ENCODE measurements at regions not wholly inside any gene's neighbourhood (a gene's known extent, or its start where the extent isn't known, plus 50 kb on each side); places are given as distances from the start of the nearest gene placed in this dataset.

DNA sequence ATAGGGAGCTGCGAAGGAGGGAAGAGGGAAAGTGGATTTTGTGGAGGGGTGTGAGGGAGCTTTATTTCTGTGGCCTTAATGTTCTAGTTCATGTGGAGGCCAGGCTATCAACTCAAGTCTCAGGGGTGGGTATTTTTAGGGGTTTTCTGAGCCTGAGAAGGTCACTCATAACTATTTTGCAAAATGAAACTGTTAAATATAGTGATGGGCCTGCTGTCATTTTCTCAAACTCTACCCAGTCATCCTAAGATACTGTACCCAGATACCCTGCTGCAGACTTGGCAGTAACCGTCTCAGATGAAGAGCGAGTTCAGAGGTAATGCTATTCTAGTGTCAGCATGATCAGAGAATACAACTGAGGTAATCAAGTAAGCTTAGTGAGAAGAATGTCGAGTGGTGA, 545.0 kb upstream of the TBL1XR1 start:
- Histone ChIP-seq H3K4me1 (ENCODE audit: control insufficient read depth in 1 of 2, insufficient read depth in 1 of 2, low read depth in 1 of 2, low read length in 1 of 2) (no peaks in the 10 kb centered on the region), H3K9me3 (no peaks in the 10 kb centered on the region), H3K36me3 (no peaks in the 10 kb centered on the region), H3K4me3 (ENCODE audit: low read depth in 1 of 2, low read length in 1 of 2) (no peak overlapping the region), H3K27ac (no peak overlapping the region), H3K27me3 (no peaks in the 10 kb centered on the region)
- TF ChIP-seq, protein P1, sequence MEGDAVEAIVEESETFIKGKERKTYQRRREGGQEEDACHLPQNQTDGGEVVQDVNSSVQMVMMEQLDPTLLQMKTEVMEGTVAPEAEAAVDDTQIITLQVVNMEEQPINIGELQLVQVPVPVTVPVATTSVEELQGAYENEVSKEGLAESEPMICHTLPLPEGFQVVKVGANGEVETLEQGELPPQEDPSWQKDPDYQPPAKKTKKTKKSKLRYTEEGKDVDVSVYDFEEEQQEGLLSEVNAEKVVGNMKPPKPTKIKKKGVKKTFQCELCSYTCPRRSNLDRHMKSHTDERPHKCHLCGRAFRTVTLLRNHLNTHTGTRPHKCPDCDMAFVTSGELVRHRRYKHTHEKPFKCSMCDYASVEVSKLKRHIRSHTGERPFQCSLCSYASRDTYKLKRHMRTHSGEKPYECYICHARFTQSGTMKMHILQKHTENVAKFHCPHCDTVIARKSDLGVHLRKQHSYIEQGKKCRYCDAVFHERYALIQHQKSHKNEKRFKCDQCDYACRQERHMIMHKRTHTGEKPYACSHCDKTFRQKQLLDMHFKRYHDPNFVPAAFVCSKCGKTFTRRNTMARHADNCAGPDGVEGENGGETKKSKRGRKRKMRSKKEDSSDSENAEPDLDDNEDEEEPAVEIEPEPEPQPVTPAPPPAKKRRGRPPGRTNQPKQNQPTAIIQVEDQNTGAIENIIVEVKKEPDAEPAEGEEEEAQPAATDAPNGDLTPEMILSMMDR (IDR thresholded peaks at IDR 0.05) = no peak

DNA sequence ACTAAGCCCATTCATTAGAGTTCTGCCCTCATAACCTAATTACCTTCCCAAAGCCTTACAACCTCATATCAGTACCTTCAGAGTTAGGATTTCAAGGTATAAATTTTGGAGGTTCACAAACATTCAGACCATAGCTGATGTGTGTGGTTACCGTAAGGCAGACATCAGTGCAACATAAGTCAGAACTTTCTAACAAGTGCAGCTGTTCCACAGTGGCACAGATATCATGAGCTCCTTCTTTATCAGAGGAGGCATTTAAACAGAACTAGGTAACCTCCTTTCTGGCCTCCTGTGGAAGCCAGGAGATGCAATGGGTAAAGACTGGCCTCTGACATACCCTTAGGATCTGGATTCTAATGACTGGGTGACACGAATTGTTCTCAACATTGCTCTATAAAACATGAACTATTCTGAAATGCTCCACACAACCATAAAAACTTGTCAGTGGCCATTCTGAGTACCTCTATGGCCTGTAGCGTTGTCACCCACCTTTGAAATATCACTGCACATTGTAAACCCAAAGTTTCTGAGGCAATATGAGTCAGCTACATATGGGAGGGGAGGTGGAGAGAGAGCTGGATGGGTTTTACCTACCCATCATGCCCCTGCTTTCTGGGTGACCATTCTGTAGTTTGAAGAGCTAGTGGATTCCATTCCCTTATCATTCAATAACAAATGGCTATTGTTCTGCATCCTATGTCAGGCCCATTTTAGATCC, 546.0 kb upstream of the TBL1XR1 start:
- no peak overlapping the region for H3K27ac ChIP-seq
- H3K27me3 ChIP-seq = no peaks in the 10 kb centered on the region
- no peaks in the 10 kb centered on the region for H3K4me1 ChIP-seq (ENCODE audit: control insufficient read depth in 1 of 2, insufficient read depth in 1 of 2, low read depth in 1 of 2, low read length in 1 of 2)
- H3K36me3 ChIP-seq = no peaks in the 10 kb centered on the region
- H3K4me3 ChIP-seq (ENCODE audit: low read depth in 1 of 2, low read length in 1 of 2) = no peak overlapping the region
- H3K9me3 ChIP-seq = no peaks in the 10 kb centered on the region
- TF ChIP-seq, protein P1 (IDR thresholded peaks at IDR 0.05) = no peak

DNA sequence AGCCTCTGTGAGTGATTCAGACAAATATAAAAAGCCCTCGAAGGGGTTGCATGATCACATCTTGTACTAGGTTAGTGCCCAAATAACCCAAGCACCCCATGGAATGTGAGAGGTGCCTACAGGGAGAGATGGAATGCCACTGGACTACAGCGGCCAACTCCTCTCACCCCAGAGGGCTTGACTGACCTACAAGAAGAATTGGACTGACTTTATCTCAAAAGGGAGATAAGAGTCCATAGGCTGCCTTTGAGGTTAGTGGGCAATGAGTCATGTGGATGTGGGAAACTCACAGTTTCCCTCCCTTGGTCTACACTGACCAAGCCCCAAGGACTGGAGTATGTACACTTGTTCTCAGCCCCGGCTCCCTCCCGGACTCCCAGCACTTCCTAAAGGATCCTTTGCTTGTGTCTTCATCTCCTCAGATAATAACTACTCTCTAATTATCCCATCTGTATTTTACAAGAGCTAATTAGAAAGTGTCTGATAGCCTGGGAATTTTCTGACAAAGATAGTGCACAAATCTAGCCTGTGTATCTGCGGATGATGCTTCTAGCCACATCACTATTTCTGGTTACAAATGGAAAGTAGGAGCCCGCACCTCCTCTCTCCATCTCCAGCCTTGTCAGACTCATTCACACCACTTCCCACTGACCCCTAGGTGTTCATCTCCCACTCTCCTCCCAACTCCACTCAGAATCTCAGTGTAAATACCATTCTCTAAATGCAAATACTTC, 547.8 kb upstream of the TBL1XR1 start:
- H3K9me3 ChIP-seq = no peaks in the 10 kb centered on the region
- H3K27me3 ChIP-seq = no peaks in the 10 kb centered on the region
- H3K4me1 ChIP-seq (ENCODE audit: control insufficient read depth in 1 of 2, insufficient read depth in 1 of 2, low read depth in 1 of 2, low read length in 1 of 2) = no peaks in the 10 kb centered on the region
- H3K27ac ChIP-seq = no peak overlapping the region
- H3K4me3 ChIP-seq (ENCODE audit: low read depth in 1 of 2, low read length in 1 of 2) = no peak overlapping the region
- no peaks in the 10 kb centered on the region for H3K36me3 ChIP-seq
- TF ChIP-seq, protein P1 (IDR thresholded peaks at IDR 0.05) = no peak

DNA sequence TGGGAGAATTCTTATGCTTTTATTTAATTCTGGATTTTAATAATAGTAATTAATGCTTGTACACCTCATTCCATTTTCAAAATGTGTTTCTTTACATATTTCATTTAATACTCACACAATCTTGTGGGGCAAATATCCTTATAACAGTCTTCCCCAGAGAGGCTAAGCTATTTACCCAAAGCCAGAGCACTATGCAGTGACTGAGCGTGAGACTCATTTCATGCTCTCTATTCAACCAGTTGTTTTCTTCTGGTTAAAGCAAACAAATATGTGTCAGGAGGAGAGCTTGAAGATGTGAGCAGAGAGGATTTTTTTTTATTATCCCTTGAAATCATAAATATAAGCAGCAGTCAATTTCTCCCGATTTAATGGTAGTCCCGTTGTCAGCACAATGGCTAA, 548.3 kb upstream of the TBL1XR1 start:
- Histone ChIP-seq H3K27ac (no peak overlapping the region), H3K36me3 (no peaks in the 10 kb centered on the region), H3K4me1 (ENCODE audit: control insufficient read depth in 1 of 2, insufficient read depth in 1 of 2, low read depth in 1 of 2, low read length in 1 of 2) (no peaks in the 10 kb centered on the region), H3K4me3 (ENCODE audit: low read depth in 1 of 2, low read length in 1 of 2) (no peak overlapping the region), H3K27me3 (no peaks in the 10 kb centered on the region), H3K9me3 (no peaks in the 10 kb centered on the region)
- TF ChIP-seq, protein P1 (IDR thresholded peaks at IDR 0.05) = no peak

DNA sequence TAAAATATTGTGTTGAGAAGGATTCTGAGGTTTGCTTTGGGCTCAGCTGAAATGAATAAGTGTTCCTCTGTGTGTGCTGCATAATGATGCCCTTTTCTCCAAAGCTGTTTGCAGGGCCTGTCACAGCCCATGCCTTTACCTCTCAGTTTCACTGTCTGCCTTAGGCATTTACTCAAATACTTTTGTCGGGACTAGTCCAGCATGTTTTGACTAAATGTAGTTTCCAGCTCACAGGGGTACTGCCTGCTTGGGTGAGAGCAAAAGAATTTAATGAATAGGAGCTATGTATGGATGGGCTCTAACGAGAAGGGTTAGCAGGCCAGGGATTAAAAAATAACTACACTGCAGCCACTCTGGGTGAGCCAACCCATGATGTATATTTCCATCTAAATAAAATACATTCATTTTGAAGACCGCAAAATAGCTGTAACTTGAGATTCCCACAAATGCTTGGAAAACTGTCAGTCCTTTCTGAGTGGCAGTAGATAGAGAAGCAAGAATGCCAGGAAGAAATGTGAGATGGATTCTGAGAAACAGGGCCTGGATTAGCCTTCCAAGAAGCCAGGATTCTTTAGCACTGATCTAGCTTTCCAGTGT, 549.2 kb upstream of the TBL1XR1 start:
- Histone ChIP-seq H3K27ac (no peak overlapping the region), H3K4me3 (ENCODE audit: low read depth in 1 of 2, low read length in 1 of 2) (no peak overlapping the region)
- TF ChIP-seq, protein P1 (IDR thresholded peaks at IDR 0.05) = no peak

More for the DNA sequence above, 549.2 kb upstream of the TBL1XR1 start:
- Histone ChIP-seq H3K36me3 (no peaks in the 10 kb centered on the region), H3K27me3 (no peaks in the 10 kb centered on the region), H3K4me1 (ENCODE audit: control insufficient read depth in 1 of 2, insufficient read depth in 1 of 2, low read depth in 1 of 2, low read length in 1 of 2) (no peaks in the 10 kb centered on the region), H3K9me3 (no peaks in the 10 kb centered on the region)
